Peyer's patch (tissue), 4 donors: ENCODE measurements at regions not wholly inside any gene's neighbourhood (a gene's known extent, or its start where the extent isn't known, plus 50 kb on each side); places are given as distances from the start of the nearest gene placed in this dataset.
A peak's percentile ranks its signal among the peaks of the same experiment; 100 is the strongest.
"Not testable (repeated sequence)": the region's sequence is repeated elsewhere in the genome, so short reads cannot be mapped to it uniquely, and the experiment has no call there.

Experiments used
- DNase-seq, 3 donors: peaks; one replicate each; pipeline ENCODE4 v3.0.0-alpha.2; 2017 to 2019
- H3K27ac ChIP-seq, 4 donors: fragments of 200-600 bp; sonication (generic); one replicate each; pipeline ENCODE4 v1.5.1; 2016 to 2019
- H3K27me3 ChIP-seq, 2 donors: fragments of 200-600 bp; sonication (generic); one replicate each; pipeline ENCODE4 v1.5.1; 2019
- H3K36me3 ChIP-seq, 3 donors: fragments of 200-600 bp; sonication (generic); one replicate each; pipeline ENCODE4 v1.5.1; 2016 to 2019
- H3K4me1 ChIP-seq, 4 donors: fragments of 200-600 bp; sonication (generic); one replicate each; pipeline ENCODE4 v1.5.1; 2016 to 2019
- H3K4me3 ChIP-seq, 4 donors: fragments of 200-600 bp; sonication (generic); 1 replicate in 3 of 4; 2 replicates in 1 of 4; pipeline ENCODE4 v1.5.1; 2016 to 2019; ENCODE audit warnings: mild to moderate bottlenecking in 1 of 4
- H3K9me3 ChIP-seq, 4 donors: fragments of 200-600 bp; sonication (generic); one replicate each; pipeline ENCODE4 v1.5.1; 2016 to 2019; ENCODE audit warnings: mild to moderate bottlenecking in 1 of 4
- CTCF ChIP-seq, 6 experiments: fragments of 450-650 bp in 4 of 6; fragments of 200-600 bp in 2 of 6; sonication (generic) in 1 of 6; IDR thresholded peaks; one replicate each; pipeline ENCODE4 v1.5.1; 2017 to 2019; ENCODE audit warnings: antibody characterized with exemption in 6 of 6, mild to moderate bottlenecking in 3 of 6, moderate library complexity in 1 of 6
- POLR2A ChIP-seq, 2 donors: fragments of 450-650 bp; IDR thresholded peaks; one replicate each; pipeline ENCODE4 v1.5.1; 2017; ENCODE audit warnings: antibody characterized with exemption in 2 of 2, mild to moderate bottlenecking in 2 of 2, moderate library complexity in 2 of 2

DNA sequence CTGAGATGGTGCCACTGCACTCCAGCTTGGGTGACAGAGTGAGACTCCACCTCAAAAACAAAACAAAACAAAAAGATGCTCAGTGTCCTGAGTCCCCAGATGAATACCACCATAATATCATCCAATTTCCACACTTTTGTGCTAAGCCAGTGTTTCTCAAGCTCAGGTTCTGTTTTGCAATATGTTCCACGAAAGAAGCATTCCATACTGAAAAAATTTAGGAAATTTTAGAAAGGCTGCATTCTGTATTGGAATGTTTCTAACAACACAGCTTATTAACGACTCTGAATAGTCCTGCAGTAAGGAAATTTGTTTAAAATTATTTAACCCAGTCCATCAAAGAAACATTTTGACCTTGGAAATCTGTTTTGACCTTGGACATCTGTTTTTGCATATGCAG lies 142.4 kb downstream of the EPC1 start:
- TF ChIP-seq POLR2A (IDR thresholded peaks at IDR 0.05): no peak
- TF ChIP-seq CTCF (IDR thresholded peaks at IDR 0.05): no peak
- no peak overlapping the region for H3K27ac ChIP-seq
- no peak for DNase-seq
- H3K36me3 ChIP-seq: no peaks in the 10 kb centered on the region
- H3K9me3 ChIP-seq: no peaks in the 10 kb centered on the region
- no peaks in the 10 kb centered on the region for H3K4me1 ChIP-seq
- H3K4me3 ChIP-seq: no peak overlapping the region
- no peaks in the 10 kb centered on the region for H3K27me3 ChIP-seq

- H3K27me3 ChIP-seq: no peaks in the 10 kb centered on the region
- H3K9me3 ChIP-seq: no peaks in the 10 kb centered on the region
- no peak overlapping the region for H3K4me3 ChIP-seq
- H3K4me1 ChIP-seq: no peaks in the 10 kb centered on the region
- H3K36me3 ChIP-seq: no peaks in the 10 kb centered on the region
- no peak overlapping the region for H3K27ac ChIP-seq
- TF ChIP-seq POLR2A (IDR thresholded peaks at IDR 0.05) (no peak), CTCF (IDR thresholded peaks at IDR 0.05) (no peak)
- peak in 1 of 3 donors; percentile 46 for DNase-seq
Observed at GRCh38 chr10:32199714-32200394, 143.6 kb upstream of the KIF5B start.

DNA sequence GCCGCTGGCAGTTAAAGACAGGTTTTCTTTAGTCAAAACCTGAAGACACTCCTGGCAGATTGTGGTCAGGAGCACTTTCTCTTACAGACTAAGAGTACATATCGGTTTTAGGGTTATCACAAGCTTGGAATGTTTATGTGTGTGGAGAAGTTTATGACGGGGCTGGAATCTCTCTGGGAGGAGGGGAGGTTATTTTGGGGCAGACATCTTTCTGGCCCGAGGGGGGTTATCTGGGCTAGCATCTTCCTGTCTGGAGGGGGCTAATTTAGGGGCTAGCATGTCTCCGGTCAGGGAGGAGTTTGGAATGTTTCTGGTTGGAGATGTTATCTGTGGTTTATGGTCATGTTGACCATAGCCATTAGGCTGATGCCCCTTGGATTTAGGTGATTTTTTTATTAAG lies 141.2 kb upstream of the KIF5B start:
- no peaks in the 10 kb centered on the region for H3K36me3 ChIP-seq
- H3K4me3 ChIP-seq: no peak overlapping the region
- no peaks in the 10 kb centered on the region for H3K9me3 ChIP-seq
- DNase-seq: no peak
- H3K27ac ChIP-seq: no peak overlapping the region
- TF ChIP-seq CTCF (IDR thresholded peaks at IDR 0.05) (no peak), POLR2A (IDR thresholded peaks at IDR 0.05) (no peak)
- no peaks in the 10 kb centered on the region for H3K4me1 ChIP-seq
- H3K27me3 ChIP-seq: no peaks in the 10 kb centered on the region

- TF ChIP-seq POLR2A (IDR thresholded peaks at IDR 0.05) (no peak), CTCF (IDR thresholded peaks at IDR 0.05) (peak; percentile 60 to 94 (median 74))
- Histone ChIP-seq H3K27me3 (no peaks in the 10 kb centered on the region), H3K9me3 (no peaks in the 10 kb centered on the region), H3K4me1 (no peaks in the 10 kb centered on the region), H3K27ac (no peak overlapping the region), H3K36me3 (no peaks in the 10 kb centered on the region), H3K4me3 (no peak overlapping the region)
- DNase-seq: no peak
Observed at GRCh38 chr10:32190890-32191491, 134.8 kb upstream of the KIF5B start.

DNA sequence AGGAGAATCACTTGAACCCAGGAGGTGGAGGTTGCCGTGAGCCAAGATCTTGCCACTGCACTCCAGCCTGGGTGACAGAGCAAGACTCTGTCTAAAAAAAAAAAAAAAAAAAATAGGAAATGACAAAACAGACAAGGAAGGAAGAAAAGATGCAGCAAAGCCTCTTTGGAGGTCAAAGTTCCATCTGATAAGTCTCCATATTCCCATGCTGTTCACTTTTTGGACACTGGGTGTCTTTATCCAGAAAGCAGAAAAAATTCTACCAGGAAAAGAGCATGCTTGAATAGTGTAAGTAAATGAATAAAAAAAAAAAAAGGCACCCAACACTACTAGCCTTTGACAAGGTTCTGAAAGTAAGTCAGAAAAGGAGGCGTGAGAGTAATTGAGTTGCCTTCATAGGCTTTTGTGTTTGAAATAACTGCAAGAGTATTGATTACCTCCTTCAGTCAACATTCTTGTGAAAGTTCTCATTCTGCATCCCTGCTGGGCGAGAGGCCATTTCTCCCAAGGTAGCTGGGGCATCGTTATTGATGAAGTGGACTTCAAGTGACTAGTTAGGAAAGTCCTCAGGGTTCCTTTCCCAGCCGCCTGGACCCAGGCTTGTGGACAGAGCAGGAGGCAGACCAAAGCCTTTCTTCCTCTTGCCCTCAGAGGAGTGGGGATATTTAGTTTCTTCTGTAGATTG lies 133.3 kb upstream of the KIF5B start:
- H3K4me3 ChIP-seq: no peak overlapping the region
- no peaks in the 10 kb centered on the region for H3K9me3 ChIP-seq
- no peaks in the 10 kb centered on the region for H3K27me3 ChIP-seq
- TF ChIP-seq CTCF (IDR thresholded peaks at IDR 0.05) (peak in 4 of 6 experiments; percentile 6 to 64 (median 61)), POLR2A (IDR thresholded peaks at IDR 0.05) (no peak)
- H3K27ac ChIP-seq: peak overlapping the region in 1 of 4 donors; percentile 26
- H3K36me3 ChIP-seq: no peaks in the 10 kb centered on the region
- no peak for DNase-seq
- no peaks in the 10 kb centered on the region for H3K4me1 ChIP-seq

DNA sequence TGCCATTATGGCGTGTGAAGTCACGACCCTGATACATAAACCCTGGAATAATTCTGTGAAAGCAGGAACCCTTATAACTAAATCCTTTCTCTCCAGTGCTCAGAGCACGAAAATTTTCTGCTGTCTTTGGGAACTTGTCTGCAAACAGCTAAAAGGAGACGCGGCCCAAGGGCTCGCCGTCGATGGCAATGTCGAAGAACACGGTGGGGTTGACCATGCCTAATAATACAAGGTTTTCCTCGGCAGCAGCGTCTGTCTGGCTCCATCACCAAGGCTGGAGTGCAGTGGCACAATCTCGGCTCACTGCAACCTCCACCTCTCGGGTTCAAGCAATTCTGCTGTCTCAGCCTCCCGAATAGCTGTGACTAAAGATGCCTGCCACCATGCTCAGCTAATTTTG lies 132.4 kb upstream of the KIF5B start:
- not testable (repeated sequence) for DNase-seq, H3K4me1 ChIP-seq, H3K9me3 ChIP-seq, H3K27me3 ChIP-seq, H3K4me3 ChIP-seq, H3K36me3 ChIP-seq, H3K27ac ChIP-seq
